T47D (cell line): ENCODE measurements at regions not wholly inside any gene's neighbourhood (a gene's known extent, or its start where the extent isn't known, plus 50 kb on each side); places are given as distances from the start of the nearest gene placed in this dataset.

Source experiments
- DNase-seq, 2 experiments: peaks; one replicate each; pipeline versions ENCODE4 v3.0.0 to v3.0.0-alpha.2; 2011 to 2012; ENCODE audit warnings: low read depth in 1 of 2, low spot score in 1 of 2
- JUND ChIP-seq: IDR thresholded peaks from 2 replicates; pipeline ENCODE4 v1.6.1; 2012; ENCODE audit warnings: low read depth
- in situ Hi-C: cut with HindIII; loops from 2 replicates; pipeline ENCODE4 v1.10.0; 2016; ENCODE audit warnings: low sequenced_read_pairs, low pct_unique_long_range_greater_than_20kb

DNA sequence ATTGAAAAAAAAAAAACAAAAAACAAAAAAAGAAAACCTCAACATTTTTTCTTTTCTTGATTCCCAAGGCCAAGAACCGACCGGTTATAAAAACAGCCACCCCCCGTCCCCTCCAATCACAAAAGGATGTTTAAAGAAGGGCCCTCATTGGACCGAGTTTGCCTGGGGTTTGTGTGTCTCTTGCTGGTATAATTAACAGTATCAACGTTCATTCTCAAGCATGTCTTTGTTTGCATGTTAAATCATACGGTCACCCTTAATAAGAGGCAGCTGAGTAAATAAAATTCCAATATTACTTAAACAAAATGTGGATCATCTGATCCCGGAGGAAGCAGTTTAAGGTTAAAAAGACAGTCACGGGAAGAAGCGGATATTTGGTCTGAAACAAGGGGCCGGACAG is 201.1 kb downstream of the PRDM2 start:
- peak in 1 of 2 experiments; percentile 4 for DNase-seq
- in situ Hi-C loops, result no loop called here
- no peak for TF ChIP-seq JUND

GRCh38 chr1:13901597-13901996 is 201.6 kb downstream of the PRDM2 start:
- in situ Hi-C loops, result no loop called here
- TF ChIP-seq JUND, result no peak
- DNase-seq, result no peak

- TF ChIP-seq JUND, result no peak
- no peak for DNase-seq
- in situ Hi-C loops, result no loop called here
Observed at GRCh38 chr1:13908128-13908527, 208.1 kb downstream of the PRDM2 start.

DNA sequence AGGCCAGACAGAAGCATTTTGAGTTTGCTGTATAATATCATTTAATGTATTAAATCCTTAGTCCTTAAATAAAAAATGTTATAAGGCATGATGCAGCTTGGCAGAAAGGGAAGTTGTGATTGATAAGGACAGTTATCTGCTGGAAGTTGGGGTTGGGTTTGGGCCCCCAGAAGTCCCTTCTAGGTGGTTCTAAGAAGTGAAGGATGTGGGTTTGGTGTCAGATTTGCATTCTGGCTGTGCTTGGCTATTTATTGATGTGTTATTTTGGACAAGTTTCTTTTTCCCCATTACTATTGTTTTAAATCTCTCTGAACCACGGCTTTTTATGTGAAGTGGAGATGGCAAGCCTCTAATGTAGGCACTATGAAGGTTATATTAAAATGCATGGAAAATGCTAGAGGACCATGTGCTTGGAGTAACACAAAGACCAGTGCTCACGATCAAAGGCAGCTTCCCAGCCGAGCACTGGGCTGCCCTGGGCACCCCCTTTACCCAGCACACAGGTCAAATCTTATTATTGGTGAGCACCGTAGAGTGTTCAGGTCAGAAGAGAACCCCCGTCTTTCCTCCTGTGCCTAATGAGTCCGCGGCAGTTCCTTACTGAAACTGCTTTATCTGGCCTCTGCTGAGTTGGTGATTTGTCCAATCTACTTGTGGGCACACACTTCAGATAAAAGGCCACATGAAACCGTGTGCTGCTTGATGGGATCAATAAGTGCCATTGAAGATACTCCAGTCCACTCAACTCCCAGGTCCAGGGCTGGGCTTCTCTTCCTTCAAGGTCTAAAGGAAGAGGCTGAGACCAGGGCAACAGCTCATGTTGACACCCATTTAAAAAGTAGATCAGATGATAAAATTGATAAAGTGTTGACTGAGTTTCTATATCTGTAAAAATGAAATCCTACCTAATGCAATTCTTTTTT is 212.0 kb downstream of the PRDM2 start:
- no peak for DNase-seq
- in situ Hi-C loops, result no loop called here

DNA sequence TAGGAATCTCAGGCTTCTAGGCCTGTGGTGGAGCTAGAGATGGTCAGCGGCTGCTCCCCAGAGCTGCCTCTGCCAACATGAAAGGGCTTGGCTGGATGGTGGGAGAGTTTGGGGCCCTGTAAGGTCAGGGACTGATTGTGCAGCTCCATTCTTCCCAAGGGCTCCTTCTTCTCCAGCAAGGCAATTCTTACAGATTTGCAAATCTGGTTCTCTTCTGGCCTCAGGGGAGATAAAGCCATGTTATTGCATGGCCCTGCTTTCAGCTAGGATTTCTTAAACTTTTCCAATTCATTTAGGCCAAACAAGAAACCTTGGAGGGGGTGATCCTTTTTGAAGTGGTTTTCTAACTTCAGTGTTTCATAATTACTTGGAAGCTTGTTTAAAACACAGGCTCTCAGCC is 213.4 kb downstream of the PRDM2 start:
- in situ Hi-C loops, result no loop called here
- DNase-seq, result no peak
- TF ChIP-seq JUND, result no peak

More for the DNA sequence above, 212.0 kb downstream of the PRDM2 start:
- no peak for TF ChIP-seq JUND

DNA sequence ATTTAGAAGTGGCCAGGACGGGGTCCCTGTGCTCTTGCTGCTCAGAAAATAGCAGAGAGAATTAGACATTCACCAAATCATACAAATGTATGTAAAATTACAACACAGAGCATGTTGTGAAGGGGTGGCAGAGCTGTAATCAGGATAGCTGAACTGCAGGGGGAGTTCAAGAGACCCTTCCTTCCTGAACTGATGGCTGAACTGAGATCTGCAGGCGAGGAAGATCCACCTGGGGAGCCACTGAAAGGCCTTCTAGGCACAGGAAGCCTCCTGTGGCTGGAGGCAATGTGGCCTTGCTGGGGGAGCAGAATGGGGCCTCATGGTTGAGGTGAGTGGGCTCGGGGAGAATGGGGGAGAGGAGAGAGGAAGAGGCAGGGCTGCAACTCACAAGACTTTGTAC is 216.5 kb downstream of the PRDM2 start:
- in situ Hi-C loops, result no loop called here
- TF ChIP-seq JUND, result no peak
- DNase-seq, result no peak

- in situ Hi-C loops, result no loop called here
- DNase-seq, result no peak
- TF ChIP-seq JUND, result no peak
Observed at GRCh38 chr1:13917607-13918006, 217.6 kb downstream of the PRDM2 start.

DNA sequence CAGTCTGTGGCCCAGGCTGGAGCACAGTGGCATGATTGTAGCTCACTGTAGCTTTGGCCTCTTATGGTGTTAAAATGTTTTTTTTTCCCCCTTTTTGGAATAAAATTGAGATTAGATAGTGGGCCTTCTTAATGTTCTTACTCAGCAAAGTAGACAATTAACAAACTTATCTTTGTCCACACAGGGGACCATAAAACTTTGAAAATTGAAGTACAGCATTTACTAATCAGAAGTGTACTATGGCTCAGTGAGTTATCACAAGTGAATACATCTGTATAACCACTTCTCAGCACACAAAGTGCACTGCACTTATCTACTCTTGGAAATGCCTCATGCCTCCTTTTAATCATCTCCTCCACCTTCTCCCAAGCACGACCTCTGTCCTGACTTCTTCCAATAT is 218.9 kb downstream of the PRDM2 start:
- no peak for TF ChIP-seq JUND
- no peak for DNase-seq
- in situ Hi-C loops, result no loop called here

- TF ChIP-seq JUND, result no peak
- DNase-seq, result no peak
- in situ Hi-C loops, result no loop called here
Observed at GRCh38 chr1:13921190-13921589, 221.2 kb downstream of the PRDM2 start.

GRCh38 chr1:13922466-13923110 is 222.6 kb downstream of the PRDM2 start:
- no peak for DNase-seq
- in situ Hi-C loops, result no loop called here
- no peak for TF ChIP-seq JUND

GRCh38 chr1:13926556-13926955 is 226.6 kb downstream of the PRDM2 start:
- in situ Hi-C loops, result no loop called here

DNA sequence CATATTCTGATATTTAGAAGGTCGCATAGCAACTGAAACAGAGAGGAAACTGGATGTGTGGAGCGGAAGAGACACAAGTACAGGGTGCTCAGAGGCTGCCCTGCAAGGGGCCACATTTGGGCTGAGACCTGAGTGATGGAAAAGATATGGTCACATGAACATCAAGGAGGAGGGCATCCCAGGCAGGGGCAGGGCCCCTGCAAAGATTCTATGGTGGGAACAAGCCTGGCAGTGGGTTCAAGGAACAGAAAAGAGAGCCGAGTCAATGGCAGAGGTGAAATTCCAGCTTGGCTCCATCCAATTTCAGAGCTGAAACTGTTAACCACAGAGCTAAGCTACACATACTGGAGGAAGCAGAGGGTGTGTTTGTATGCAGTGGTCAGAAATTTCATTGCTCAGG is 227.7 kb downstream of the PRDM2 start:
- DNase-seq, result no peak
- no peak for TF ChIP-seq JUND
- in situ Hi-C loops, result no loop called here

More at GRCh38 chr1:13926556-13926955, 226.6 kb downstream of the PRDM2 start:
- no peak for TF ChIP-seq JUND
- DNase-seq, result no peak

GRCh38 chr1:13929313-13929712 is 229.3 kb downstream of the PRDM2 start:
- no peak for TF ChIP-seq JUND
- no peak for DNase-seq
- in situ Hi-C loops, result no loop called here
